GM18909 (cell line): ENCODE measurements at regions not wholly inside any gene's neighbourhood (a gene's known extent, or its start where the extent isn't known, plus 50 kb on each side); places are given as distances from the start of the nearest gene placed in this dataset.

Experiments
- ATAC-seq: cut with Tn5 transposase; IDR thresholded peaks from one replicate; pipeline ENCODE4 v1.9.1; 2021; ENCODE audit warnings: mild to moderate bottlenecking; ENCODE audit not compliant: unreplicated experiment, poor library complexity

GRCh38 chr3:43185274-43185982 is 79.5 kb upstream of the POMGNT2 start:
- no peak for ATAC-seq

- no peak for ATAC-seq
Observed at GRCh38 chr3:43183456-43183855, 77.6 kb upstream of the POMGNT2 start.

- peak; percentile 66 for ATAC-seq
Observed at GRCh38 chr3:43181202-43181821, 75.4 kb upstream of the POMGNT2 start.

- peak; percentile 19 for ATAC-seq
Observed at GRCh38 chr3:43180694-43181093, 74.8 kb upstream of the POMGNT2 start.

GRCh38 chr3:43180027-43180426 is 74.1 kb upstream of the POMGNT2 start:
- ATAC-seq: peak; percentile 54

- no peak for ATAC-seq
Observed at GRCh38 chr3:43178891-43179366, 73.0 kb upstream of the POMGNT2 start.

- no peak for ATAC-seq
Observed at GRCh38 chr3:43177085-43177484, 71.2 kb upstream of the POMGNT2 start.

GRCh38 chr3:43176666-43177065 is 70.8 kb upstream of the POMGNT2 start:
- no peak for ATAC-seq

GRCh38 chr3:43175541-43175940 is 69.7 kb upstream of the POMGNT2 start:
- ATAC-seq: no peak

GRCh38 chr3:43173949-43174348 is 68.1 kb upstream of the POMGNT2 start:
- no peak for ATAC-seq

- no peak for ATAC-seq
Observed at GRCh38 chr3:43171748-43172147, 65.9 kb upstream of the POMGNT2 start.

- no peak for ATAC-seq
Observed at GRCh38 chr3:43170553-43170952, 64.7 kb upstream of the POMGNT2 start.

- no peak for ATAC-seq
Observed at GRCh38 chr3:43169987-43170386, 64.1 kb upstream of the POMGNT2 start.

- ATAC-seq: no peak
Observed at GRCh38 chr3:43166406-43166805, 60.5 kb upstream of the POMGNT2 start.

GRCh38 chr3:43165786-43166185 is 59.9 kb upstream of the POMGNT2 start:
- no peak for ATAC-seq

- ATAC-seq: no peak
Observed at GRCh38 chr3:43163895-43164493, 58.1 kb upstream of the POMGNT2 start.

- no peak for ATAC-seq
Observed at GRCh38 chr3:43162230-43163084, 56.6 kb upstream of the POMGNT2 start.

GRCh38 chr3:43161684-43162229 is 55.9 kb upstream of the POMGNT2 start:
- no peak for ATAC-seq

GRCh38 chr3:43160664-43161063 is 54.8 kb upstream of the POMGNT2 start:
- no peak for ATAC-seq

GRCh38 chr3:43159876-43160255 is 54.0 kb upstream of the POMGNT2 start:
- no peak for ATAC-seq
